Fibroblast of the aortic adventitia (primary cell): ENCODE measurements at regions not wholly inside any gene's neighbourhood (a gene's known extent, or its start where the extent isn't known, plus 50 kb on each side); places are given as distances from the start of the nearest gene placed in this dataset.

Source experiments
- DNase-seq: peaks from one replicate; pipeline ENCODE4 v3.0.0-alpha.2; 2010; ENCODE audit warnings: low read depth
- H3K4me3 ChIP-seq: 2 replicates; pipeline ENCODE4 v1.5.1; 2011; ENCODE audit warnings: low read depth, mild to moderate bottlenecking, control low read depth, low read length, moderate library complexity
- TF ChIP-seq, protein P1 (sequence below): IDR thresholded peaks from 2 replicates; pipeline ENCODE4 v1.5.1; 2011; ENCODE audit warnings: mild to moderate bottlenecking, low read length, control low read depth, inconsistent platforms; ENCODE audit not compliant: insufficient read depth

DNA sequence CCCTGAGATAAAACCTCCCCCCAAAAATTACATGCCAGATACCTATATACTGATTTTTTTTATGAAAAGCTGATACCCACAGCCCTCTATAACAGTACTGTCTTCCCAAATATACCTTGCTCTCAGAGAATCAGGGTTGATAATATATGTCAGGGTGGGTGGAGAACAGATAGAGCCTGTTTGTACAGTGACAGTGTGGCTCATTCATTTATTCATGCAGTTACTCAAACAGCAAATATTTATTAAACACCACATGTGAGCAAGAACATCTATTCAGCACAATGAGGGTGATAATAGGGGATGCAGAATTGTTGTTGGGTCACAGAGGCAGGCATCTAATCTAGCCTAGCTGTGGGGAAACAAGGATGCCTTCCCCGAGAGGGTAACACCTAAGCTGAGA, 334.2 kb downstream of the MAFB start:
- TF ChIP-seq, protein P1, sequence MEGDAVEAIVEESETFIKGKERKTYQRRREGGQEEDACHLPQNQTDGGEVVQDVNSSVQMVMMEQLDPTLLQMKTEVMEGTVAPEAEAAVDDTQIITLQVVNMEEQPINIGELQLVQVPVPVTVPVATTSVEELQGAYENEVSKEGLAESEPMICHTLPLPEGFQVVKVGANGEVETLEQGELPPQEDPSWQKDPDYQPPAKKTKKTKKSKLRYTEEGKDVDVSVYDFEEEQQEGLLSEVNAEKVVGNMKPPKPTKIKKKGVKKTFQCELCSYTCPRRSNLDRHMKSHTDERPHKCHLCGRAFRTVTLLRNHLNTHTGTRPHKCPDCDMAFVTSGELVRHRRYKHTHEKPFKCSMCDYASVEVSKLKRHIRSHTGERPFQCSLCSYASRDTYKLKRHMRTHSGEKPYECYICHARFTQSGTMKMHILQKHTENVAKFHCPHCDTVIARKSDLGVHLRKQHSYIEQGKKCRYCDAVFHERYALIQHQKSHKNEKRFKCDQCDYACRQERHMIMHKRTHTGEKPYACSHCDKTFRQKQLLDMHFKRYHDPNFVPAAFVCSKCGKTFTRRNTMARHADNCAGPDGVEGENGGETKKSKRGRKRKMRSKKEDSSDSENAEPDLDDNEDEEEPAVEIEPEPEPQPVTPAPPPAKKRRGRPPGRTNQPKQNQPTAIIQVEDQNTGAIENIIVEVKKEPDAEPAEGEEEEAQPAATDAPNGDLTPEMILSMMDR: no peak
- no peak overlapping the region for H3K4me3 ChIP-seq
- DNase-seq: no peak

- TF ChIP-seq, protein P1: no peak
- DNase-seq: no peak
- H3K4me3 ChIP-seq: no peak overlapping the region
Measured at GRCh38 chr20:40343390-40343789, 345.6 kb downstream of the MAFB start.

DNA sequence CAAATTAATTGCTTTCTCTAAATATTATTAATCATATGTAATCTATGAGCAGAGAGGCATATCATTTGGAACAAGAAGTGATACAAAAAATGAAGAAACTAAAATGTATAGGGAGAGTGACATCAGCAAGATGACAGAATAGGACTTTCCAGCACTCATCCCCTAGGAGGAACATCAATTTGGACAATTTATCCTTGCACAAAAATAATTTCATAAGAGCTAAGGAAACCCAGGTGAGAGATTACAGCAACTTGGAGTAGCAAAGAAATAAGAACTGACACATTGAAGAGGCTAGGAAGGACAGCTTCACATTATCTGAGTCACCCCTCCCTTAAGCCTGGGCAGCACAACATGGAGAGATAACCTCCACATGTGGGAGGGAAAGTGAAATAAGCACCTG, 347.5 kb downstream of the MAFB start:
- no peak overlapping the region for H3K4me3 ChIP-seq
- no peak for DNase-seq
- TF ChIP-seq, protein P1: no peak

- no peak for DNase-seq
- TF ChIP-seq, protein P1: no peak
Measured at GRCh38 chr20:40339661-40340449, 349.2 kb downstream of the MAFB start.

DNA sequence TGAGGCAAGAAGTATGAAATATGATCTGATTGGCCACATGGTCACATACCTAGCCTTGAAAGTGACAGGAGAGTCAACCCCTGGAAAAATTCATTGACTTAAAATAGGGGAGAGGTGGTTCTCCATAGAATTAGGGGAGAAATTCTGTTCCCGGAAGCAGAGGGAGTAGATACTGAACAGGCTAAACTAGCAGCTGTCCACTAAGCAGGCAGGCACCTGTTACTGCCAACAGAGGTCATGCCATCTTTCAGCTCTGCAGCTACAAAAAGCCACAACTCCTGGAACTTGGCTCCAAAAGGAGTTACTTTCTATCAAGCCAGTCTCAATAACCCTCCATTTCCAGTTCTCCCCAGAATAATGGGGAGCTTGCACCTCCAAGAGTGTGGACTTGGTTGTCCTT, 352.5 kb downstream of the MAFB start:
- no peak for DNase-seq
- H3K4me3 ChIP-seq: no peak overlapping the region
- TF ChIP-seq, protein P1: no peak

More at GRCh38 chr20:40339661-40340449, 349.2 kb downstream of the MAFB start:
- no peak overlapping the region for H3K4me3 ChIP-seq

DNA sequence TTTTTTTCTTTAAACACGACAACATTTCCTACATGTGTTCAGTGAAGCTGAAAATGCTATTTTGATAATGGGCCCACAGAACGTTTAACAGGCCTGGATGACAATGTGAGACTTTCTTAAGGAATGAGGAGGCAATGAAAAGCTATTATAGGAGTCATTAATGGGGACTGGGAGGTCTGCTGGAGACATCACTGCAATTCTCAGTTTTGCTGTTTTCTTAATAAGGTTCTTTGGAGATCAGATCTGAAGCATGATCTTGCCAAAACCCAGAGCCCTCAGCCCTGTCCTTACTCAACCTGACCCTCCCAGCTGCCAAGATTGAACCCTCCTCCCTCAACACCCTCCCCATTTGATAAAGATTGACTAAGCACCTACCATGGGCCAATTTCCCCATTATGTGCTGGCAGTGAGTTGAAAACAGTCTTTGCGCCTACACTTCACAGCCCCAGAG, 353.1 kb downstream of the MAFB start:
- no peak overlapping the region for H3K4me3 ChIP-seq
- TF ChIP-seq, protein P1: no peak
- DNase-seq: peak; percentile 2
